Renal cortical epithelial cell (primary cell): ENCODE measurements at regions not wholly inside any gene's neighbourhood (a gene's known extent, or its start where the extent isn't known, plus 50 kb on each side); places are given as distances from the start of the nearest gene placed in this dataset.
A peak's percentile ranks its signal among the peaks of the same experiment; 100 is the strongest.
"Not testable (repeated sequence)": the region's sequence is repeated elsewhere in the genome, so short reads cannot be mapped to it uniquely, and the experiment has no call there.

ENCODE experiments used
- DNase-seq: peaks from one replicate; pipeline ENCODE4 v3.0.0-alpha.2; 2011; ENCODE audit warnings: low read depth

DNA sequence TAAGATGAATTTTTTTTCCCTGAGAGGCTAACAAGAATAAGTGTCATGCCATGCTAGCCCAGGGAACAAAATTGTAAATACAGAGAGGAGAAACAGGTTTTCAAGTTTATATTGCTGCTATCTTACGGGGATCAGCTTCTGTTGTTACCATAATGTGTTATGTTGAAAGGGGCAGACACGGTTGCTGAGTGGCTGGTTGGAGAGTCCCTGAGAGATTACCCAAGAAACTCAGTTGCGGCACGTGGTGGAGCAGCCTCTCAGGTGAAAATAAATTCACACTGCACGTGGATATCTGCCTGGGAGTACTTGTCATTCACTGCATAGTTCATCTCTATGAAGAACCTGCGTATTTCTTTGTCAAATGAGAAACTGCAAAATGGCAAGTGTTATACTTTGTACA, 293.6 kb downstream of the TDRD3 start:
- DNase-seq, result no peak

DNA sequence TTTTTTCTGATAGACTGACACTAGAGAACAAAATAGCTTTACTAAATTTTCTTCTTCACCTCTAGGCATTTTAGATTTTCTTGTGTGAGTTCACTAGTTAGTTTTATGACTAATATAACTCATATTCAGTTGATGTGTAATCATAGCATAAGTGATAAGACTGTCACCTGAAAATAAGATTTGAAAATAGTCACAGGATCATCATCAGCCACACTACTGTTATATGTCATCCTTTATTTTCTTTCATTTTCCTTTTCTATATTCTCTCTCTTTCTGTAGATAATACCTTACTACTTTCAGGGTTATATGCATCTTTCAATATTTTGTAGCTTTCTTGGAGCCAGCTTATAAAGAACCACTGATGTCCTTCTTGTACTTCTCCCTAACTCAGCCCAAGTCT, 292.6 kb downstream of the TDRD3 start:
- no peak for DNase-seq

- no peak for DNase-seq
These were observed 292.1 kb downstream of the TDRD3 start for GRCh38 chr13:60689076-60689475.

- DNase-seq, result no peak
These were observed 283.1 kb downstream of the TDRD3 start for GRCh38 chr13:60679928-60680694.

GRCh38 chr13:60679131-60679530, 282.1 kb downstream of the TDRD3 start:
- DNase-seq, result no peak

- no peak for DNase-seq
These were observed 274.4 kb downstream of the TDRD3 start for GRCh38 chr13:60671386-60671785.

DNA sequence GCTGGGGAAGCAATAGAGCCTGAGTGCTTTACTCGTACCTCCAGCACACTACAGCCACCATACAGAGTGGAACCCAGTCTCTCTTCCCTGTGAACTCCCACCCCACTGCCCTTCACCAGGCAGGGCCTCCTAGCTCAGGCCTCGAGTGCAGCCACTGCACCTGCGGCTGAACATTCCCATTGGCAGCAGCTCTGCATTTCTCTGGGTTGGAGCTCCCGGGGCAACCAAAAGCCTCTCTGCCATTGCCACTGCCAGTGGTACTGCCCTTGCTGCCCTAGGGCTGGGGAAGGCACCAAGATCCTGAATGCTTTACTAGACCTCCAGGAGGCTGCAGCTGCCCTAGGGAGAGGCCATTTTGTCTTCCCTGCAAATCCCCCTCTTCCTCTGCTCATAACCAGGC, 266.8 kb downstream of the TDRD3 start:
- no peak for DNase-seq

- DNase-seq, result no peak
These were observed 265.6 kb downstream of the TDRD3 start for GRCh38 chr13:60662595-60662994.

DNA sequence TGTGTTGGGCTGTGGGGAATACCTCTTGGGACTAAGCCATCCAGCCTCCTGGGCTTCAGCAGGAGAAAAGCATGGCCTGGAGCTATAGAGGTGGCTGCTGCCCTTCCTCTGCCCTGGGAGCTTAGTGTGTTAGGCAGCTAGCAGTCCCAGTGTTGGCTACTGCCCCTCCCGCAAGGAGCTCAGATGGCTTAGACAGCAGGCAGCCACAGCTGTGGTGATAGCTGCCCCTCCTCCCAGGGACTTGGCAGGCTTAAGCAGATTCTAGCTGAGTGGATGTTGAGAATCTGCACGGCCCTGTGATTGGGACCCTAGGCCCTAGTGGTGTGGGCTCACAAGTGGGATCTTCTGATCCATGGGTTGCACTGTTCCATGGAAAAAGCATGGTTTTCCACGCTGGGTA, 264.5 kb downstream of the TDRD3 start:
- DNase-seq, result no peak

DNA sequence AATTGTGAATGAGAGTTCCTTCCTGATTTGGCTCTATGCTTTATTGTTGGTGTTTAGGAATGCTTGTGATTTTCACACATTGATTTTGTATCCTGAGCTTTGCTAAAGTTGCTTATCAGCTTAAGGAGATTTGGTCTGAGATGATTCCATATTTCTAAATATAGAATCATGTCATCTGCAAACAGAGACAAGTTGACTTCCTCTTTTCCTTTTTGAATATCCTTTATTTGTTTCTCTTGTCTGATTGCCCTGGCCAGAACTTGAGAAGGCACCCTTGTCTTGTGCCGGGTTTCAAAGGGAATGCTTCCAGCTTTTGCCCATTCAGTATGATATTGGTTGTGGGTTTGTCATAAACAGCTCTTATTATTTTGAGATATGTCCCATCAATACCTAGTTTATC, 260.6 kb downstream of the TDRD3 start:
- DNase-seq, result not testable (repeated sequence)

DNA sequence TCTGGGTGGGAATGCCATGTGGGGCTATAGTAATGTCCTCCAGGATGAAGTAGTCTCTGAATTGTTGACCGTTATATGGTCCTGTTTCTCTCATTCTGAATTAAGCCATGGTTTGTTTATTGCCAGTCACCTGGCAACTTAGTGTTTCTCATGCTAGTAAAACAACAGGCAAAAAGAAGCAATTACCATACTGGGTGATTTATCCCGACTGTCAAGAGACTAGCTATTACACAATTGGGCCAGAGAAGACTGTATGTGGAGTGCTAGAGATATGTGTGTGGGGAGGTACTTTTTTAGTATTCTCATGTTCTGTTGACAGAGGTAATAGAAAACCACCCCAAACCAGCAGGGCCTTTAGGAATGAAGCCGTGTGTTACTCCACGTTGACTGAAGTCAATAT, 258.2 kb downstream of the TDRD3 start:
- DNase-seq, result peak; percentile 36

DNA sequence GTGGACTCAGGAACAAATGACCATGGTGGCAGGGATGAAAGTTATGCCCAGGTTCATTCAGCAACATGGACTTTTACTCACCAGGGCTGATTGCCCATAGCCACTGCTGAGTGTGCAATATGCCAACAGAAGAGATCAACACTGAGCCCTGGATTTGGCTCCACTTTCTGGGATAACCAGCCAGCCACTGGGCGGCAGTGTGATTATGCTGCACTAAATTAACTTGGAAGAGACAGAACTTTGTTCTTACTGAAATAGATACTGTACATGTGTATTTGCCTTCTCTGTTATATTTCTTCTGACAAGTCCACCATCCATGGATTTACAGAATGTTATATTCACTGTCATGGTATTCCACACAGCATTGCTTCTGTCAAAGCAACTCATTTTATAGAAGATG, 257.4 kb downstream of the TDRD3 start:
- peak; percentile 13 for DNase-seq

DNA sequence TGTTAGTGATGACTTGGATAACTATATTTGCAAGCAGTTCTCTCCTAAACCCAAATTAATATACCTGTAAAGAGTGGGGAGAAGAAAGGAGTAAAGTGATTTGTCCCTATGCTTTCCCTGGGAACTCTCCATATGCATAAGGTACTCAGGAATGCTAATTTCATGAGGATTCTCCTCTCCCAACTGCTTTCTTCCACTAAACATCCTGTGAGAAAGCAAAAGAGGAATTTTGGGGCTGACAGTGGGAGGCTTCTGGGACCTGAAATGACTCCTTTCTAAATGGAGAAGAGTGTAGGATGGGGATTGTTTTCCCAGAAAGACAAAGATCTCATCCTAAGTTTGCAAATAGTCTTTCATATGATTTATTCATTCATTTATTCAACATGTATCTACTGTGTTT, 250.5 kb downstream of the TDRD3 start:
- DNase-seq, result no peak

- no peak for DNase-seq
These were observed 249.6 kb downstream of the TDRD3 start for GRCh38 chr13:60646620-60647019.

DNA sequence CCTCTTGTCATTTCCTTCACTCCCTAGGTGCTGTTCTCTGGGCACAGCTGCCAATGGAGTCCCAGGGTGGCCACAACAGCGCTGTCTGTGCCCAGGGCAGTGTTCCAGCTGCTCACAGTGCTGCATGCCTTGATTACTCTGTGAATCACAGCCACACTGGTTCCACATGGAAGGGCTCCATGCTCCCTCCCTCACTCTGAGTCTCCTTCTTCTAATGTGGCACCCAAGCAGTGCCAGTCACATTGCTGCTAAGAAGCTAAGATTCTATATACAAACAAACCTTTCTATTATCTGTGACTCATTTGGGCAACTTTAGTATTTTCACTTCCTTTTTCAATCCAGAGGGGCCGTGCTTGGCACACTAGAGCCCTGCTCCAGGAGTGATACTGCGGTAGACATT, 248.7 kb downstream of the TDRD3 start:
- peak; percentile 70 for DNase-seq

DNA sequence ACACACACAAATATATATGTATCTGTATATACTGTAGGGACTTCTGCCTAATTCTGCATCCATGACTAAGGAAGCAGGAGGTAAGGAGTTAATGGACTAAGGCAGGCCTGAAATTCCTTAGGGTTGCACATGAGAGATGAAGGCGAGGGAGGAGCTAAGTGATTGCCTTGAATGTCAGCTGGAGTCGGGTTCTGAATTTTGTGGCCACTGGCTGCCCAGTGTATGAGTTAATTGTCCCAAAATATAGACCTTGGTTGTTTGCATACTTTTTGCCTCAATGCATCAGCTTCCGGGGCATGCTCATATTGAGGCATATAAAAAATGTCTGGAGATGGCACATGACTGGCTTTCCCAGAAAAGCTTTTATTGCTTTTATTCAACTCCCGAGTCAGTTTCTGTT, 245.5 kb downstream of the TDRD3 start:
- DNase-seq, result peak; percentile 7

- no peak for DNase-seq
These were observed 232.1 kb downstream of the TDRD3 start for GRCh38 chr13:60629158-60629557.

- DNase-seq, result peak; percentile 21
These were observed 230.2 kb downstream of the TDRD3 start for GRCh38 chr13:60627071-60627686.
